CD4-positive, alpha-beta T cell treated with Interleukin-4 for 1 hour (primary cell): ENCODE measurements at regions not wholly inside any gene's neighbourhood (a gene's known extent, or its start where the extent isn't known, plus 50 kb on each side); places are given as distances from the start of the nearest gene placed in this dataset.
"Not testable (repeated sequence)": the region's sequence is repeated elsewhere in the genome, so short reads cannot be mapped to it uniquely, and the experiment has no call there.

Source experiments
- DNase-seq, 2 donors: peaks; one replicate each; pipeline ENCODE4 v3.0.0-alpha.2; 2020 to 2022

DNA sequence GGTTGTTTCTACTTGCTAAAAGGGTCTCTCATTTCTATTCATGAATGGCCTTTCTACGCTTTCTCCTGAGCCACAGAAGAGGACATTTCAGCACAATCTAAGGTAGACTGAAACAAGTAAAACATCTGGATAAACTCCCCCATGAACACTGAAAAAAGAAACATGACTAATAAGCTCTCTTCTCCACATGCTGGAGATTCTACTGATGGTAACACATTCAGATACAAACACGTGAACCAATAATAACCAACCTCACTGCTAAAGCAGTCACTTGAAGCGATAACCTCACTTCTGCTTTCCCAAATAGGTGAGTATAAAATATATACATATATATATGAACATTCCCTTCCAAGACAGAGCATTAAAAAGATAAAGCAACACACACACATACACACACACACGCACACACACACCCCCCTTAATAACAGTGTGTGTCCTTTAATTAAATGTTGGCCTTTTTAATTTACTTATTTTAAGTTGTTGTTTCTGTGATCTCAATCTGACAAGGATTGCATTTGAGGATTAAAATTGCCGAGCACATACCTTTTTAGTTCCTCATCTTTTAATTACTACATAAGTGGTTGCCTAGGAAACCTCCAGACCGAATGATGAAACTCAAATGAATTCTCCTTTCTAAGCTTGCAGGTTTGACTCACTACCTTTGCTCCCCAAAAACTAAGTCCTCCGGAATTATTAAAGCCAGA lies 292.4 kb upstream of the KLF14 start:
- DNase-seq, result peak in 1 of 2 donors; percentile 34

- peak; percentile 52 to 71 for DNase-seq
Measured at GRCh38 chr7:131027287-131027773, 293.3 kb upstream of the KLF14 start.

DNA sequence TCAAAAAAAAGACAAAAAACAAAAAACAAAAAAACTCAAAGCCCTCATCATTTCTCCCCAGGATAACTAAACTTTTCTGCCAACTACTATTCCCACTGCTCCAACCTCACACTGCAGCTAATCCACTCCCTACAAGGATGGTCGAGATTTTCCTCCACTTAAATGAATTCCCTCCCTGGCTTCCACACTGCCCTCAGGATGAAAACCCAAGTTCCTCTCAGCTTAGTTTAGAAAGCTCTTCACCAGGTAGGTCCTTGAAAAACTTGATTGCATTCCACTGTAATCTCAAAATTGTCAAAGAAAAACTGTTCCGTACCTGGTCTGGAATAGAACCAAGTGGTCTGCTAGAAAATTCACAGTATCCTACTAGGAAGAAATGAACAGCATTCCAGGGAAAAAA lies 294.3 kb upstream of the KLF14 start:
- DNase-seq, result no peak

DNA sequence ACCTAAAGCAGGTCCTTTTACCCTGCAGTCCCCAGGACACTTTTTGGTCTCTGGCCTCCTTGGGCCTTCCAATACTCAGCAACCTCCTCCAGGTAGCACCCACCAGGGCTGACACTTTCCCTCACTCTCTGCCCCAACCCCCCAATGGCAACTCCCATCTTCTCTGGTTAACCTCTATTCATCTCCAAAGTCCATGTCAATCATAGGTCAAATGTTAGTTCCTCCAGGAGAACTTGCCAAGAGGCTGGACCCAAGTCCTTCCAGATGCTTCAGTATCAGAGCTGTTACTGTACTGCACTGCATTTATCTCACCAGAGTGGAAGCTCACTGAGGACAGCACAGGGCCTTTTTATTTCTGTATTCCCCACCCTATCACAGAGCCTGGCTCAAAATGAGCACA lies 295.0 kb upstream of the KLF14 start:
- DNase-seq, result no peak

GRCh38 chr7:131031099-131031868 lies 296.4 kb upstream of the MKLN1 start:
- DNase-seq, result peak in 1 of 2 donors; percentile 67

DNA sequence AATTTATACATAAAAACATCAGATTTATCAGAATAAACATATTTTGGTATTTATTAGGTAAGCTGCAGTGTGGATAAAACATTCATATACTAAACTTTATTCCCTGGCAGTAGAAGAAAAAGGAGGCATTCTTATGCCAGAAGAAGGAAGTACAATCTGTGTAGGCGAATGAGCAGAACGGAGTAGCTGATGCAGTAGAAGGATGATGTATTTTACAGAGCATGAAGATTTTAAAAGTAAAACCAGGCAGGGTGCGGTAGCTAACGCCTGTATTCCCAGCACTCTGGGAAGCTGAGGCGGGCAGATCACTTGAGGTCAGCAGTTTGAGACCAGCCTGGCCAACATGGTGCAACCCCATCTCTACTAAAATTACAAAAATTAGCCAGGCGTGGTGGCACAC lies 294.9 kb upstream of the MKLN1 start:
- DNase-seq, result no peak

- peak in 1 of 2 donors; percentile 27 for DNase-seq
Measured at GRCh38 chr7:131034166-131034881, 293.4 kb upstream of the MKLN1 start.

DNA sequence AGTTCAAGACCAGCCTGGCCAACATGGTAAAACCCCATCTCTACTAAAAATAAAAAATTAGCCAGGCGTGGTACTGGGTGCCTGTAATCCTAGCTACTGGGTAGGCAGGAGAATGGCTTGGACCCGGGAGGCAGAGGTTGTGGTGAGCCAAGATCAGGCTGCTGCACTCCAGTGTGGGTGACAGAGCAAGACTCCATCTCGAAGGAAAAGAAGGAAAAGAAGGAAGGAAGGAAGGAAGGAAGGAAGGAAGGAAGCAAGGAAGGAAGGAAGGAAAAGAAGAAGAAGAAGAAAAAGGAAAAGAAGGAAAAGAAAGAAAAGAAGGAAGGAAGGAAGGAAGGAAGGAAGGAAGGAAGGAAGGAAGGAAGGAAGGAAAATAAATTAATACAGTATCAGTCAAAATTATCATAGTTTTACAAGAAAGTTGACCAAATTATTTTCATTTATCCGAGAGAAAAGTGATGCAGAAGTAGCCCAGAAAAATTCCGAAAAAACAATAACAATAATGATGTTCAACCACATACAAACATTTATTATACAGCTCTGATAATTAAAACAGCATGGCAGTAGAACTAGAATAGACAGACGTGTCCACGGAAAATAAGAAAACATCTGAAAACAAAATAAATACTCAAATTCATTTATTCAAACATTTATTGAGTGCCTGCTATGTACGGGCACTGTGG lies 292.4 kb upstream of the MKLN1 start:
- no peak for DNase-seq

- DNase-seq, result no peak
Measured at GRCh38 chr7:131038153-131038552, 289.5 kb upstream of the MKLN1 start.

- DNase-seq, result no peak
Measured at GRCh38 chr7:131039355-131039762, 288.3 kb upstream of the MKLN1 start.

DNA sequence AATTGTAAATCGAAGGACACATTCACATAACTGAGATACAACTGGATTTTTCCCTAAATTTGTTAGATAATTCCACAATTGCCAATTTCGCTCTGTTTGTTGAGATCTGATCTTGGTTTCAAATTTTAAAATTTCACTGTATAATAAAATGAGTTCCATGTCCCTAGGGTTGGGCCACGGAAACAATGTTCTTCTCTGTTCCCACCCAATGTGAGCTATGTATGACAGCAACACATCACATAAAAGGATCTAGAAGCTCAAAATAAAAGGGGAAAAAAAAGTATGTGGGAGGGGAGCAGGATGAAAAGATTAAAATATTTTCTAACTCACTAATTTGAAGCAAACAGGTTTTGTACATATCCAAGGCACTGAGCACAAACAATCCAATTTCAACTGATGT lies 287.8 kb upstream of the MKLN1 start:
- no peak for DNase-seq

DNA sequence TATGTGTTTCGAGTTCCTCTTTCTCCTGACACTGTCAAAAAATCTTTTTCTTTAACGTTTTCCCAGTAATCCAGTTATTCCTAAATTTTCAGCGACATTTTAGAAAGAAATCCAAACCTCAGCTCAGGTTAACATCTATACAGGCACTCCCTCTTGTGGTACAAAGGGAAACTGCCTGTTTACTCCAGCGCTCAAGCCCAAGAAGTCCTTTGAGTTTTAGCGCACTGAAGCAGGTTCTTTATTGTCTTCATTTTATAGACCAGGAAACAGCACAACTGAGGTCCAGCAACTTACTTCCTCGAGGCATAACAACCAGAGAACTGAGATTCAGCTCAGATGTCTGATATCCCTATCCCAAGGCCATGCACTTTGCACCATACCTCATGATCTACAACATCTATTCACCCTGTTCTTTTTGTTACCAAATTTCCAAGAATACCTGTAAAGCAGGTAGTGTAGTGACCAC lies 287.2 kb upstream of the MKLN1 start:
- DNase-seq, result peak; percentile 58 to 79

- not testable (repeated sequence) for DNase-seq
Measured at GRCh38 chr7:131041012-131041695, 286.5 kb upstream of the MKLN1 start.

- DNase-seq, result no peak
Measured at GRCh38 chr7:131042269-131043160, 285.2 kb upstream of the MKLN1 start.

DNA sequence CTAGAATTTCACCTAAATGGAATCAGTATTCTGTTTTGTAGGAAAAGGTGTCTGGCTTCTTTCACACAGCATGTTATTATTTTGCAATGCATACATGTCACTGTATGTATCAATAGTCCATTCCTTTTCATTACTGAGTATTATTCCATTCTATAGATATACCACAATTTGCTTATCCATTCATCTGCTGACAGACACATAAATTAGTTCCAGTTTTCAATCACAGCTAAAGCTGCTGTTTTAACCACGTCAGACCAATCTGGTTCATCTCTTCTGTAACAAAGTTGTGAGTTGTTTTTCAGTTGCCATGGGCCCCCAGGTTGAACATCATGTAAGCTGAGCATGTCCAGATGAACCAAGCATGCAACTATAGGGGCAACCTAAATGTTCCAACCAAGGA lies 282.1 kb upstream of the MKLN1 start:
- no peak for DNase-seq

DNA sequence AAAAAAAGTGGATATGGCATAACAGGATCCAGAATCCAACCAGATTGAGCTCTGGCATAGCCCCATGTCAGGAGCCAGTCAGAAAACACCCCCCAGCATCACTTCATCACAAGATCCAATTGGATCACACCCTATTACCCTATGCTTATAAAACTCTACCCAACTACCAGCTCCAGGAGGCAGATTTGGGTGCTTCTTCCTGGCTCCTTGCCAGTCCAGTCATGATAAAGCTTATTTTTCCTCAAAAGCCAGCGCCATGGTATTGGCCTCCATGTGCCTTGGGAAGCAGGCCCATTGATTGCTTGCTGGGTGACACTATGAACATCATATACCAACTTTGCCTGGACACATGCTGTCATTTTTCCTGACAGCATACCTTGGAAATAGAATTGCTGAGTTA lies 281.4 kb upstream of the MKLN1 start:
- DNase-seq, result no peak

DNA sequence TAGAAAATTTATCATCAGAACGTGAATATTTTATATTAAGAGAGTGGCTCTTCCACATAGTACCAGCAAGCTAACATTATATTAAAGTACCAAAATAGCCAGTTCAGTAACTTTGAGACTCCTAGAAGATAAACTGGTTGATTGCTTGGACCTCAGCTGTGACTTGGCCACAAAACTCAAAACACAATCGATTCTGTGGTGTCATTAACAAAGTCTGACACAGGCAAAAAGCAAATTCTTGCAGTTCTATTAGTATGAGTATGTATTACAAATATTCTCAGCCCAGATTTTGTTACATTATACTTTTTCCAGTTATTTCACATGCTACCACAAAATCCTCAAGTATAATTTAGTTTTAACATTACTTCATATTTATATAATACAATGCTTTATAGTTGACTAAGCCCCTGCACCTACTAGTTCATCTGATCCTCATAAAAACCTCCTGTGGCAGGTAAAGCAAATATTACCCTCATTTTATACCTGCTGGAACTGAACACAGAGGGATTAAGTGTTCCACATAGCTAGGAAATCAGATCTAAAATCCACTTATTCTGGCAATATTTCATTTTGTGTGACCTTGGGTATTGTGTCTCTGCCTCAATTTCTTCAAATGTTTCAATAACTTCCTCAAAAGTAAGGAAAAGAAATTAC lies 279.9 kb upstream of the MKLN1 start:
- no peak for DNase-seq

- DNase-seq, result no peak
Measured at GRCh38 chr7:131051304-131051703, 276.4 kb upstream of the MKLN1 start.

GRCh38 chr7:131052285-131052904 lies 275.3 kb upstream of the MKLN1 start:
- no peak for DNase-seq

- DNase-seq, result no peak
Measured at GRCh38 chr7:131056007-131056406, 271.7 kb upstream of the MKLN1 start.
